CD4-positive, alpha-beta T cell treated with Interleukin-2 at 100 ng/mL for 4 hours (primary cell): ENCODE measurements at regions not wholly inside any gene's neighbourhood (a gene's known extent, or its start where the extent isn't known, plus 50 kb on each side); places are given as distances from the start of the nearest gene placed in this dataset.
A peak's percentile ranks its signal among the peaks of the same experiment; 100 is the strongest.

Experiments used
- DNase-seq: peaks from one replicate; pipeline ENCODE4 v3.0.0-alpha.2; 2020; ENCODE audit warnings: low spot score

DNA sequence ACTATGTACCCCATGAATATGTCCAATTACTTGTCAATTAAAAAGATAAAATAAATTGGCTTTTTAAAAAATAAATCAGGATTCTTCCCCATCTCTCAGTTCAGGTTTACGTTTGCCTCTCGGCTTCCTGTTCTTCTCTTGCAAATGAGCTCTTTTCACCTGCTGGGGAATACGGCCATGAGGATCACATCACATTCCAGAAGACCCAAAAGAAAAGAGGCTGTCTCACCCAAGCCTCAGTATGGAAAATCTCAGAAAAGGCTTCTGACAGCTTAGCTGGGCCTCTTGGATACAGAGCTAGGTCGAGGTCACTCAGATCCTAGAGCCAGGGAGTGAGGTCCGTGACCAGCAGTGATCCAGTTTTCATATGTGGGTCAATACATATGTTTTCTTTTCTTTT lies 171.2 kb upstream of the SDK2 start:
- no peak for DNase-seq

DNA sequence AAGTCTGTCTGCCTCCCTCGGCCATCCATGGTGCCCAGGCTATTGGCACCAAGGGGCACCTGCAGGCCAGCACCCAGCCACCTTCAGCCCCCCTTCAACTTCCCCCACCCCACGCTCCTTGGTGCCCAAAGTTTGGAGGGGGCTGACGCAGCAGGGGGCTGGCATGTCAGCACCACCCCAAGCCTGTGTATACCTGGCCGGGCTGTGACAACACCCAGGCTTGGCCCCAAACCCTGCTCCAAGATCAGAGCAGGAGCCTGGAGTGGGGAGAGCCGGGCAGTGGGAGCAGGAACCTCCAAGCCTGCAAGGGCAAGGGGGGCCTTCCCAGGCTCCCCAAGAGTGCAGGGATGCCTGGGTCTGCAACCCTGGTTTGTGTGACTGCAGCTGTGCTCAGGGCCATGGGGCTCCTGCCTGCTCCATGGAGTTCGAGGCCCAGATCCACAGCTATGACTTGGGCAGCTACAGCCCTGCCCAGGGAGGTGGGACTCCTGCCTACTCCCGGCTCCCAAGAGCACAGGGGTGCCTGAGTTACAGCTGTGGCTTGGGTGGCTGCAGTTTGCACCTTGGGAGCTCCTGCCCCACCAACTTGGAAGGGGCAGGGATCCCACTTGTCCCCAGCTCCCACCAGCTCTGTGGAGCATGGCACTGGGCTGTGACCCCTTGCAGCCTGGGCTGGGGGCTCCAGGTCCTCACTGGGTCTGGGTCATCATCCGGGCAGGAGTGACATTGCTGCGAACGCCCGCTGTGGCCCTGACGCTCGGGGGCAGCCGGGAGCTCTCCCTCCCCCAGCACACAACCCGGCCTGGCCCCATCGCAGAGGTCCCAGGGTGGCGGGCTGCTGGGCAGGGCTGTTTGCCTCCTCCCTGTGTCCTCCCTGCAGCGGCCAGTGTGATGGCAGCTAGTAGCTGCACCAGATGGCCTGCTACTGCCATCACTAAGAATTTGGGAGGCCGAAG lies 175.5 kb upstream of the SDK2 start:
- no peak for DNase-seq

DNA sequence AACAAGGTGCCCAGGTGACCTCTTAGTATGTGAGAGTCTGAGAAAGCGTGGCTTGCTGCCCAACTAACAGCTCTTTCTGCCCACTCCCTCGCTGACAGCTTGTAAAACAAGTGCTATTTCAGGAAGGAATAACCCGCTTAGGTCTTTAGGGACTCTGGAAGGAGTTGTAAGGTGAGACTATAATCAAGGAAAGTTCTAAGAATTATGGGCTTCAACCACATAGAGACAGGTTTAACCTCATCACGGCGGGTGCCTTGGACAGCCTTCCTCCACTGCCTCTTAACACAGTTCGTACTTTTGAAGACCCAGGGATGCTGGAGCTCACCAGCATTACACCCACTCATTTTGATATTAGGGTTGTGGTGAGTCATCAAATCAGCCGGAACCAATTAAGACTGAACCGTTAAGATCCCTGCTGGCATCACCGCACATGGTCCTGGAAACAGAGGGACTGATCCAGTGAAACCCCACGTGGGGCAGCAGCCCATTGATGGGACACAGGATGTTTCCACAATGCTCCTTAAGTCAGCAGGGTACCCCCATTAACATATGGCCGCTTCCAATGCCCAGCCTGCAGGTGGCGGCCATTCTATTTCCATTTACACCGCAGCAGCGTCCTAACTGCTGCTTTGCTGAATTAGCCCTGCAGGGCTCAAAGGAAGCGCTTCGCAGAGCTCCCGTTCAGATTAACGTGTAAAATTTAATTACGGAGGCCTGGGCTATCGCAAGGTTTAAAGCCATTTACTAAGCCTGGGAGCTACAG lies 176.6 kb upstream of the SDK2 start:
- no peak for DNase-seq

DNA sequence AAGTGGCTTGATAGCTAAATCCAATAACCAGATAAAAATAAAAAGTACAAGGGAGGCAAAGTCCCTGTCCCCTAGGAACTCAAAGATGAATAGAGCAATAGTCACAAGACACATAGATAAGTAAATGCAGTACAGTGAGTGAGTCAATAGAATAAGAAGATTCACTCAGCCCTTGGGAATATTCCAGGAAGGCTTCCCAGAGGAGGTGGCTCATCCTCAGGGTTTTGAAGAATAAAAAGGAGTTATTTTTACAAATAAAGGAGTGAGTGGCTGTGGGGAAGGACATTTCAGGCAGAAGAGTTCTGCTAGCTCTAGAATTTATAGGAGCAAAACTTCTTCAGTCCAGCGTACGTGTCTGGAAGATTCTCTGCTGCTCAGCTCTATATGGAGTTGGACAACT lies 177.4 kb upstream of the SDK2 start:
- no peak for DNase-seq

DNA sequence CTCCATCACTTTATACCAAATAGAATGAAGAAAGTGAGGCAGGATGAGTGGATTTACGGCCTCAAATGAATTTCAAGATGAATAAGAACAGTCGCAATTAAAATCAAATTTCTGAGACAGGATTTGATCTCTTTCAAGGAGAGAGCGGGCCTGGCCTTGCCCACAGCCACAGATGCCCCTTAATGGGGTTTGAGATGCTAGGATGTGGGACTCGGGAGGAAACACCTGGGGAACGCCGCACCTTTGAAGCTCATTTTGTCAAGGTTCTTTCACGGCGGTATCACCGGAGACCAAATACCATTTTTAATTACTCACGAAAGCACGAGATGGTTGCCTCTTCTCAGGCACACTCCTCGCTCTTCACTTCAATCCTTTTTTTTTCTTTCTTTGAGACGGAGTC lies 178.1 kb upstream of the SDK2 start:
- DNase-seq, result no peak

DNA sequence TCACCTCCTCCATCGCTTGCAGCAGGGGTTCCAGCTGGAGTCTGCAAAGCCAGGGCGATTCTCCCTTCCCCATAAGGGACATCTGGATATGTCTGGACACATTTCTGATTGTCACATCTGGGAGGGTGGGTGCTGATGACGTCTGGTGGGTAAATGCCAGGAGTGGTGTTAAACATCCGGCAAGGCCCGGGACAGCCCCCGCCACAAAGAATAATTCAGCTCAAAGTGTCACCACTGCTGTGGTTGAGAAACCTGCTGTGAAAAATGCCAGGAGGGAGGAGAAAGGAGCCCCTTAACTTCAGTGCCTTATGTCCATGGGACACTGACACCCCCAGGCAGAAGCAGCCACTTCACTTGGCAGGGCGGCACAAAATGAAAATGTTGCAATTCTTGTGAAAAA lies 179.4 kb upstream of the SDK2 start:
- DNase-seq, result no peak

DNA sequence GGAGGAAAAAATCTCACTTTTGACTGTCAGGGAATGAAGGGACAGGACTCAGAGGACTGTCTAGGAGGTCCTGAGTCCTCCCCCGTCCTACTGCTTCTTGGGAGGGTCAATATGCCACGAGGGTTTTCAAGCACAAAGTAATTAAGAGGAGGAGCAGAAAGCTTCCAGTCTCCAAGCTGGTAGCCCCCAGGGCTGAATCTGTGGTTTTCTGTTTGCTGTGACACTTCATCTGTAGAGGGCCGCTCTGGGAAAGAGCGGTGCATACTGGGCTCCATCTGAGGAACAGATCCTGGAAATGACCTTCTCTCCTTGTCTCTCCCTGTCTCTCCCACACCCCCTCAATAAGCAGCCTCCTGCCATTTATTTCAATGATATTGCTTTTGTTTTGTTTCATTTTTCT lies 180.1 kb upstream of the SDK2 start:
- no peak for DNase-seq

DNA sequence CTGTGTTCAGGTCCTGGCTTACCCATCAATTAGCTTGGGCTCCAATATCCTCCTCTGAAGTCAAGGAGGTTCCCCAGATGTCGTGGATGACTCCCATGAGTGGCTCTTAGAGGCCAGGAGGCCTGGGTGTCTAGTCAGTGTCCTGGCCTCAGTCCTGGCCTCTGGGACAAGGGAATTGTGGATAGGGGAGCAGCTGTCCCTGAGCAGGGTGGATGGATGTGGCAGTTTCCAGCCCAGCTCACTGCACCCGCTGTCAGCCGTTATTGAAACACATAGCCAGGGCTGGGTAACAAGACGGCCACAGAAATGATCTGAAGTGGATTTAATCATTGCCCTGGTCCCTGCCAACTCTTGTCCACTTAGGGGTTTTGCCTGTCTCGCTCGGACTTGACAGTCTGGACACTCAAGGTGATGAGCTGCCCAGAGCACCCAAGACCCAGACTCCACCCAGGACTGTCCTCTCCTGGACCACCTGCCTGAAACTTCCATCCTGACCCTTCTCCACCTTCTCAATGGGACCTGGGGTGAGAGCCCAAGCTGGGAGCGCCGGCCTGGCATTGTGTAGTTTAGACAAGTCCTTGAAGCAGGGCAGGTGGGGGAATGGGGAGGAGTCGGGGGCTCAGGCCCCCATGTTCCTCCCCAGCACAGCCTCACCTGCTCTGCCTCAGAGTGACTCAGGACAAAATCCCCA lies 182.1 kb upstream of the SDK2 start:
- DNase-seq, result no peak

DNA sequence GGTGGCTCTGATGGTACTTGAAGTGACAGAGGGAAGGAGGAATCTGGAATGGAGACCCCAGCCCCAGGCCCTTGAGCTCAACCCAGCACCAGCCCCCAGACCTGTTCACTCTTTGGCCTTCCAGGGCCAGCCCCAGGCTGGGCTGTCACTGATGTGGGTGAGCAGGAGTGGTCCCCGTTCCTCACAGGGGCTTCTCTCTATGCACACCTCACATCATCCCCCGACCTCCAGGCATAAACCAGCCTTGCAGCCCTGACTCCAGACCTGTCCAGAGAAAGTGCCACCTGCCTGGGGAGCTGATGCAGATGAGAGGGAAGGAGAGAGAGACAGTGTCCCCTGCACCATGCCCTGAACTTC lies 182.6 kb upstream of the SDK2 start:
- no peak for DNase-seq

DNA sequence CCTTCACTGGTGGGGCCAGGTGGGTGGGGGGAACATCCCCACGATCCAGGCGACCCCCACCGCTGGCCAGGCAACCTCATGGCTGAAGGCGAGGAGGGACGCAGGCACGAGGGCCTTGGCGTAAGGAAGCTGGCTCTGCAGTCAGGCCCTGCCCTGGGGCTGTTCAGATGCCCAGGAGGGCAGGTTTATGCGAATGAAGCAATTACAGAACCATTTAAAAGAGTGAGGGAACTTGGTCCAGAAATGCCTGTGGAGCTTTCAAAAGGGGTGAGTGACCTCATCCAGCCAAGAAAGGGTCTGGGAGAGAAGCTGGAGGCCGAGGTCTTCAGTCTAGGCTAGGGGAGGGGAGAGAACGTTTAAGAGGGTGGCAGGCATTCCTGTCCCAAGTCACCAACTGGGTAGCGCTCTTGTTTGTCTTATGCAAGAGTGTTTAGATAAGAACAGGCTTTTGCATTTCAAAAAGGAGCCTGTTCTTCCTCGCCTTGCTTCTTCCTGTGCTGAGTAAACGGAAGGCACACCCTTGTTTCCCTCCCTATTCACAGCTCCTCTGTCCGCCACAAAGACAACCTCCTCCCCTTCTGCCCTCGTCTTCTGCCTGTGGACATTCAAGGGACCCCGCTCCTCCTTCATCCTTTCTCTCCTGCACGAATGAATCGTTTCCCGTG lies 183.5 kb upstream of the SDK2 start:
- peak; percentile 20 for DNase-seq

DNA sequence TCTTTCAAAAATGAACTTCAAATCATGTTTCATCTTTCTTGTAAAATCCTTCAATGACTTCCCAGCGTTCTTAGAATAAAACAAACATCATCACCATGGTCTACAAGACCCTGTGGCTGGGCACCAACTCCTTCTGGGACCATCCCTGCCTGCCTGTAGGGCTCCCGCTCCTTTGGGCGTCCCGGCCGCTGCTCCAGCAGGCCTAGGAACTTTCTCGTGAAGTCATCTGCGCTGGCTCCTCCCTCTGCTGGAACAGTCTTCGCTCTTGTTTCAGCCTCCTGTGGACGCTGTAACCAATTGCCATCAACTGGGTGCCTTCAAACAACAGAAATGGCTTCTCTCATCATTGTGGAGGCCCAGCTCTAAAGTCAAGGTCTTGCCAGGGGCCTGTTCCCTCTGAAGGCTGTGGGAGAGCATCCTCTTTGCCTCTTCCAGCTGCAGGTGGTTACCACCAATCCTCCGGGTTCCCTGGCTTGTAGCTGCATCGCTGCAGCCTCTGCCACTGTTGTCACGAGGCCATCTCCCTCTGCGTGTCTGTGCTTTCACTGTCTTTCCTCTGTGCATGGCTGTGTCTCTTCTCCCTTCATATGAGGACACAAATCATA lies 185.5 kb upstream of the SDK2 start:
- DNase-seq, result no peak

DNA sequence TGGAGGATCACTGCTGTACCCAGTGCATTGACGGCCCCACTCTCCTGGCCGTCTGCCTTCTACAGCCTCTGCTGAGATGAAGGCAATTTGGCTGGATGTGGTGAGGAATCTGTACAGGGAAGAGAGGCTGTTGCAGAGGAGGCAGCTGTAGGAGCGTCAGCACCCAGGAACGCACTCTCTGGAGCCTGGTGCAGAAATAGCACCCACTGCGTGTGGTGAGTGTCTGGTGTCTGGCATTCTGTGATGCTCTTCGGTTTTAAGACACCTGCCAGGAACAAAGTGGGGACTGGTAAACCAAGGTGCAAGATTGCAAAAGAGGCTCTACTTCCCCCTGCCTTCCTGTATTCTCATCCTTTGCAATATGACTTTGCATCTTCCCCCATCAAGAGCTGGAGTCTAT lies 187.5 kb upstream of the SDK2 start:
- no peak for DNase-seq

DNA sequence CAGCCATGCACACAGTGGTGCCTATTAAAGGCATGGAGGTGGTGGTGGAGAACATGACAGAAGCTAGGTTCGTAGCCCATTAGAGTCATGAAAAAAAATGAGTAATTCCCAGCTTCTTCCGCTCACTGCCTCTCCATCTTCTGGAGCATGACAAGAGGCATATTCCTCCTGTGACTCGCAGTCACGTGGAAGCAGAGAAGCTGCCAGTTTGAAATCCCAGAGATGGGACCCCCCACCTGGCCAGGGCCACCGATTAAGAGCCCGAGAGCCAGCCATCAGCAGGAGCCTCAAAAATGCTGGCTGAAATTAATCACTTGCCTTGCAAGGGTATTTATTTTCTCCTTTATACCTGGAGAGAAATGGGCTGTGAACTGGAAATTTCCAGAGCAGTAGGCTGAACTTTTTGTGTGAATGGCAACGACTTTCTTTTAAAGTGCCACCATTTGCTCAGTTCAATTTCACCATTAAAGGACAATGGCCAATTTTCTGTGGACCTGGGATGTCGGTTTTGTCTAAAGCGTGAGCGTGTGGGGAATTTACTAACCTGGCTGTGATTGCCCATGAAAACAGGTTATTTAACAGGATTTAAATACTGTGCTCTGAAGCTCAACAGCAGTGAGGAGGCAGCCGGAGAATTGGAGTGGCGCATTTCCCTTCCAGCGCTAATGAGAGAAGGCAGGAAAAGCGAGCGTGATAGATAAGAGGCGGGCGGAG lies 189.7 kb upstream of the SDK2 start:
- no peak for DNase-seq

DNA sequence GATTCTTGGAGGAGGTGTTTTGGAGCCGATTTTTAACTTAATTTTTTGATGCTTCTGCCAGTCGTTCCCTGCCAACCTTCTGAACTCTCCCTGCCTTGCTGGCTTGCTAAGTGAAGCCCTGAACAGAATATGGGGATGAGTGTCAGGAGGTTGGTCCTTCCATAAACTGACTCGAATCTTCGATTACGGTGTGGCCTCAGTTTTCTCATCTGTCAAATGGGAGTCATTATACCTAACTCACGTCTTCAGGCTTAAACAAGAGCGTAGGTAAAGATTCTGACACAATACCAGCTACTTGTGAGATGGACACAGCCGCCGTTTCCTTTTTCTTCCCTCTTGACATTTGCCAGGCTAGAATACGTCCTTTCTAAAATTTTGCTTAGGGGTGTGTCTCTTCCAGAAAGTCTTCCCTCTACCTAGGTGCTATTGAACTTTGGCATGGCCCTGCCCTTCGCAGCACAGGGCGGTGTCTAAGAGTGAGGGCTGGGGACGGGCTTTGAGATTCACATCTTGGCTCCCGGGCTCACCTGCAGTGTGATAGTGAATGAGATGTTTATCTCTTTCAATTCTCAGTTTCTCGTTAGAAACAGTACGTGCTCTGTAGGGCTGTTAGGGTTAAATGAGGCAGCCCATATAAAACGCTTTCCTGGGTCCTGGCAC lies 190.6 kb upstream of the SDK2 start:
- no peak for DNase-seq

DNA sequence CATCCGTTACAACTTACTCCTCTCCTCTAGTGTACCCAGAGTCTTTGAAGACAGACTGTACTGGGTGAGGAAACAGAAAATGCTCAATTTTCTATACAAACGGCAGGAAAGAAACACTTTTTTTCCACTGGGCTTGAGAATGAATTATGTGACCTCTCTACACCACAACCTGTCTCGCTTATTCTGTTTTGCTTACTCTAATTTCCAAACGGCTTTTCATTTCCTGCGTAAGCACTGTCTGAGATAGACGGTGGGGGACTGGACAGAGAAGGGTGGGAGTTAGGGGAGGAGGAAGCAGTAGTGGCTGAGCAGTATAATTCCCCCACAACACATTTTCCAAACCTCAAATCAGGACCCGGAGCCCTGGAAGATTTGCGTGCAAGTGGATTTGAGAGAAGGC lies 191.4 kb upstream of the SDK2 start:
- DNase-seq, result no peak

DNA sequence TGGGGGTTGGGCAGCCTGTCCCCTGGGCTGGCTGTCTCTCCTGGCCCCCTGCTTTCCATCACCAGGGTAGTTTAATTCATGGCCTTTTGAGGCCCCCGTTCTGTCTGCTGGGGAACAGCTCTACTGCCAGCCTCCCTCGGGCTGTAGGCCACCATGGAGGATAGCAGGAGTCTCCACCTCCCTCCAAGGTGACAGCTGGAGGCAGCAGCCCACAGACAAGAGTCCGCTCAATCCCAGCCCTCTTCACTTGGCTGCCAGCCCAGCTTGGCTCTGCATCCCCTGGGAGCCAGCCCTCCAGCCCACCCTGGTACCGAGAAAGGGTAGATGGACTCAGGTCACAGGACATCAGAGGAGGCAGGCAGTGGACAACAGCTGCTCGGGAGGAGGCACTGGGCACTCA lies 194.6 kb upstream of the SDK2 start:
- DNase-seq, result no peak

DNA sequence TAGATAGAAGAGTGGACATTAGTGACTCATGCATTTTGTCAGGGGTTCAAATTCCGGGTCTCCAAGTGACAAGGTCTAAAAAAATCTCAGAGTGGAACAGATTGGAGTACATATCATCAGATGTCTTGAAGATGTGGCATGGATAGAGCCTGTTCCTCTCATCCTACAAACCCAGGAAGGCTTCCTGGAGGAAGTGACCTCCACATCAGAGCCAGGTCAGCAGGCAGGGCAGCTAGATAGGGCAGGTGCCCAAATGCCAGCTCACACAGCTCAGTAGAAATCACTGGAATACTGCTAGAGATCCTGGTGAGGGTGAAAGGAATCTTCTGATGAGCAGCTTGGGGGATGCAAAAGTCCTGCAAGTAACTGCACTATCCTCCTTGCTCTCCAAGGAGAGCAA lies 196.6 kb upstream of the SDK2 start:
- no peak for DNase-seq

DNA sequence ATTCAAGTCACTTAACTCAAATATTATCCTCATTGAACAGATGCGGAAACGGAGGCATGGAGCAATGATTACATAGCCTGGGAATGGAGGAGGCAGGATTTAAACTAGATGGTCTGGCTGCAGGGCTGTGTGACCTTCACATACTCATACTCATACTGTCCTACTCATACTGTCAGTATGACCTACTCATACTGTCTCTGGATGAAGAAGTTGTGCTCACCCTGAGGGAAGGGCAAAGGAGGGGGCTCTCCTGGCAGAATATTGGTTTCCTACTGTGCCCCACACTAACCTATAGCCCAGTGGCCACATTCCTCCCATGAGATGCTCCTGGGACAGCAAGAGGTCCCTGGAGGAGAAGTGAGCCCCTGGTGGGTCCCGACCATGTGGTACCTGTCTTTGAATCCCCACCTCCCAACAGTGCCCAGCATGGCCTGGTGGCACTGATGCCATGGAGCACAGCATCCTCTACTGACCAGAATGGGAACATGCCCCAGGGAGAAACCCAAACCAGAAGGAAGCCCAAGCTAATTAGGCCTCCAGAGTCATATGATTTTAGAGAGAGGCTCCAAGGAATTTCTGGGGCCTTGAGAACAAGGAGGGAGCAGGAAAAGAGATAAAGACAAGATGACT lies 197.3 kb upstream of the SDK2 start:
- DNase-seq, result no peak

DNA sequence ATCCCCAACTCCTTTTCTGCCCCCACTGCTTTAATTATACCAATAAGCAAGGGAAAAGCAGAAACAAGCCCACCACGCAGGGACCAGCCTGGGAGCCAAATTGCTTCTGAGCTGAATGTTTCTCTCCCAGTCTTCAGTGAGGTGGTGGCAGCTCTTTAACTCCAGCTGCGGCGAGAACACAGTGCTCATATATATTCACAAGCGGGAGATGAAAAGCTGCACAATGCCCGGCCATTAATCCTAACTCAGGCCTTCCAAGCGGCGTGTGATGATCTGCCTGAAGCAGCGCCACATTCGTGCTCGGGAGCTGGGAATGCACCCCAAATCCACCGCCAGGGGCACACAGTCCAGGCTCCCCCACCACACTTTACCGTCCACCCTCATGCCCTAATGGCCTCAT lies 203.7 kb upstream of the SDK2 start:
- no peak for DNase-seq

DNA sequence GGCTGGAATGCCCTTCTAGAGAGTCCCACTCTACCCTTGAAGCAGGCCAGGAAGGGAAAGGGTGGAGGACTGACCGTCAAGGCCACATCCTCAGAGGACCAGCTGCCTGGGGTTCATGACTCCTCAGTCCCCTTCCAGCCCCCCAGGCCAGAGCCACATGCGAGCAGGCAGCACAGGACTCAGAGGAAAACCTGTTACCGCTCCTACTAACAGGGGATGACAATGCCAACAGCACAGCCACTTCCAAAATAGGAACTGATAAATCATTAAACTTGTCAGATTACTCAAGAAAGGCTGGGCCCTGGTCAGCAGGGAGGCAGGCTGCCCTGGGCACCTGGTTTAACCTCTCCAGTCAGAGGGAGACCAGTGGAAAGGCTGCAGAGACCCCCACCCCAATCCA lies 206.2 kb upstream of the SDK2 start:
- no peak for DNase-seq
